NCI-H1417 treated with DMSO at 0.1 percent for 48 hours (cell line): ENCODE measurements at regions not wholly inside any gene's neighbourhood (a gene's known extent, or its start where the extent isn't known, plus 50 kb on each side); places are given as distances from the start of the nearest gene placed in this dataset.

Source experiments
- DNase-seq: peaks from one replicate; lab custom pipeline; 2025; lab: John Stamatoyannopoulos, UW

DNA sequence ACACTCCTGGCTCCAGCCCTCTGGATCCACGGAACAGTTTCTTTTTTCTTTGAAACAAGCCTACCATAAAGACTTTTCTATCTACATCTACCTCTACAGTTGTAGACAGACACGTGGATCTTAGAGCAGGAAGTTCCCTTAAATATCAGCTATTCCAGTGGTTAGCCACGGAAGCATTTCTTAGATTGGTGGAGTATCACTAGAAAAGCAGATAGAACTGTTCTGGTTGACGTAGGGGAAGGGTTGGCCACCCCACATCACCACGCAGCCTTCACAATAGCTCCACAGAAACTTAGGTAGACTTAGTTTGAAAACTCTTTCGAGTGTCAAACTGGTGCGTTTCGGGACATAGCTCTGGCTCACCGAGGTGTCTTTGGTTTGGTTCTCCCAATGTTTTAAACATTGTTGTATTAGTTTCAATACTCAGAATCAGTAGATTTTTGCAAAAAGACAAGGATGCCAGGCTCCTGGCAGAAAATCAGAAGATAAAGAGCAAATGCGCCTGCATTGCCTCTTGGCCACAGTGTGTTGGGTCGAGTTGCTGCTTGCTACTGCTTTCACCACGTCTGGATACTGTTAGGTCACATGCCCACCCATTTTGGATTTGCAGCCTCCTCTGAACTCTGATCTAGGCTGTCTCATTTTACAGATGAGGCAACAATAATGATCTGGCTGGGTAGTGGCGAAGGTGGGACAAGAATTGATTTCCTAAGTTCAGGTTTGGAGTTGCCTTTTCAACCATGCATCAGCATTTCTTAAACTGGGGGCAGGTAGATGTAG, 71.5 kb upstream of the DTNBP1 start:
- DNase-seq = no peak

- no peak for DNase-seq
These were observed 68.1 kb upstream of the DTNBP1 start for GRCh38 chr6:15730922-15731321.

GRCh38 chr6:15730442-15730841, 67.6 kb upstream of the DTNBP1 start:
- no peak for DNase-seq

- DNase-seq = no peak
These were observed 59.9 kb upstream of the DTNBP1 start for GRCh38 chr6:15722731-15723130.

DNA sequence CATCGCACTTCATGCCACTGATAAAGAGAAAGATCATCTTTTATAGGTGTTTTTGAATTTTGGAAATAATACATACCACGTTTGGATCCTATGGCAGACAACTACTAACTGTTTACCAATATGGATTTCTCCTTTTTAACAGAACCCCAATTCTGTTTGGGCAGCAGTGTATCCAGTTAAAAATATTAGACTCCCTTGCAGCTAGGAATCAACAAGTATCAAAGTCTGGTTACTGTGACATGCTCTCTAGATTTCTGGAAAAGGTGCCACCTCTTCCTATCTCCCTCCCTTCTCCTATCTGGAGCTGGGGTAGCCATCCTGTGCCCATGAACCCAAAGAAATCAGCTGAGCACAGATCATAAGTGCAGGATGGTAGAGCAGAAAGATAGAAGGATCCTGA, 54.1 kb upstream of the DTNBP1 start:
- no peak for DNase-seq

DNA sequence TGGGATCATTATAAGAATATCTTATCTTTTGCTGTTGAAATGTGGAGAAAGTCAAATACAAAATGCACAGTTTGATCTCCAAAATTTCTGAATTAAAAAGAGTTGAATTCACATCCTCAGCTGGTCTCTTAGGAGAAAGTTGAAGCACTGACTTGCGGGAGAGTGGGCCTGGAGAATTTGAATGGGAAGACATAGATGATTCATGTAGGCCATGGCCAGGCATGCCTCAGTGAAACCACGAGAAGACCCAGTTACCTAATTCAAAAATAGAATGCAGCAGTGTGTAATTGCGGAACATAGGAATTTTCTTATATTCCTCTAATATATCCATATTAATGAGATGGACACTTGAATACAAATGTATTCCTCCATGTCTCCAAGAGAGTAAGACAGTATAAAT, 53.0 kb upstream of the DTNBP1 start:
- no peak for DNase-seq

DNA sequence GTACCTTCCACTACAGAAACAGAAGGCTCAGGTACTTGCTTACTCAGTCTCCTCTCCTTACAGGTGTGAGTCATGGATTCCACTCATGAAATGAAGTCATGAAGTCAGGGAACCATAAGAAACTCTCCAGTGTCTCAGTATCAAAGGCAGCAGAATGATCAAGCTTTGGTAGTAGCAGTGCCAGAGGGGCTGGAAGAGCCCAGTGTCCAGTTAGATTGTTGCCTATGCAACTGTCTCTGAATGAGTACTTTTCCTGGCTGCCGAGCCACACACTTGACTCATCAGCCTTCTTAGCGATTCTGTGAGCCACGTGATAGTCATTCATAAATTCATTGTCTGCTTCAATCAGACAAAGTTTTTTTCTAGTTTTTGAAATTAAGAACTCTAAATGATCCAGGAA, 52.2 kb upstream of the DTNBP1 start:
- no peak for DNase-seq

DNA sequence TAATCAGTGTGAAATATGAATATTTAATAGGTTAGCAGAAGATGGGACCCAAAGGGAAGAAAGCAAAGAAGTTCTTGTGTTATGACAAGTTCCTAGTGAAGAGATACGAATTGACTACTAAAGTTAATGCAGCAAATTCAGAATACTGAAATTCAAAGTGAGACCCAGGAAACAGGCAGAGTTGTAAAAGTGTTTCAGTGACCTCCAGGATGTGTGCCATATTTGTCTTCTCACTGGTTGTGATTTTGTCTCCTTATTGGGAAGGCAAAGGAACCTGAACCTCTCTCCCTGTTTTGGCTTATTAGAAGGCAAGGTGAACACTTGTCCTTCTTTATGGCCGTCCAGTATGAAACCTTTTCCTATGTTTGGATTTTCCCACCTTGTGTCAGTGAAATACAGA, 51.8 kb upstream of the DTNBP1 start:
- no peak for DNase-seq

DNA sequence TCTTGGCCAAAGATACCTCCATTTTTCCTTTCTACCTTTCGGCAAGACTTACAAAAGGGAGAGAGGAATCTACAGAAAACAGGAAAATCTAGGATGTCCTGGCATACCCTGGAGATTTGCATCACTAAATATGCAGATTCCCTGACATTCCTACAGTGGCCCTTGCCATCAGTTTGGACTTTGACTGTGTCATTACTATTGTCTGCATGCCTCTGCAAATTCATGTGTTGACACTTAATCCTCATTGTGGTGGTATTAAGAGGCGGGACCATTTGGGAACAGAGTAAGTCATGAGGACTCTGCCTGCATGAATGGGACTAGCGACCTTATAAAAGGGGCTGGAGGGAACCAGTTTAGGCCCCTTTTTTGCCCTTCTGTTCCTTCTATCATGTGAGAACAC, 50.5 kb upstream of the DTNBP1 start:
- DNase-seq = no peak

DNA sequence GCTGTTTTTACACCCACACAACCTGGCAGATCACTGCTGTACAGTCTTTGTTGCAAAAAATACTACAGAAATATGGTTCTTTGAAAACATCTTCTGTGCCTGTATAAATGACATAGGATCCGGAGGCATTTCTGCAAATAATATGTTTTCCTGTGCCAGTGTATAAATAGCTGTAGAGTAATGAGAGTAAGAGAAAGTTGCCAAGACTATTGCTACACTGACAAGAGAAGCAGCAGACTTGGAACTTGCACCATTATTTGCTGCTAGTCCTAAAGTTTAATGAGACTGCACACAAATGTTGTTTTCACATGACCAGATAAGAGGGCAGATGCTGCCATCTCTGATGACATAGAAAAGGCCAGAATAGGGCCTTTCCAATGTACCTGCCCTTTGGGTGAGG, 50.0 kb upstream of the DTNBP1 start:
- no peak for DNase-seq
